ENCODE measurements at regions not wholly inside any gene's neighbourhood (a gene's known extent, or its start where the extent isn't known, plus 50 kb on each side); places are given as distances from the start of the nearest gene placed in this dataset.
"Not testable (repeated sequence)": the region's sequence is repeated elsewhere in the genome, so short reads cannot be mapped to it uniquely, and the experiment has no call there.

DNA sequence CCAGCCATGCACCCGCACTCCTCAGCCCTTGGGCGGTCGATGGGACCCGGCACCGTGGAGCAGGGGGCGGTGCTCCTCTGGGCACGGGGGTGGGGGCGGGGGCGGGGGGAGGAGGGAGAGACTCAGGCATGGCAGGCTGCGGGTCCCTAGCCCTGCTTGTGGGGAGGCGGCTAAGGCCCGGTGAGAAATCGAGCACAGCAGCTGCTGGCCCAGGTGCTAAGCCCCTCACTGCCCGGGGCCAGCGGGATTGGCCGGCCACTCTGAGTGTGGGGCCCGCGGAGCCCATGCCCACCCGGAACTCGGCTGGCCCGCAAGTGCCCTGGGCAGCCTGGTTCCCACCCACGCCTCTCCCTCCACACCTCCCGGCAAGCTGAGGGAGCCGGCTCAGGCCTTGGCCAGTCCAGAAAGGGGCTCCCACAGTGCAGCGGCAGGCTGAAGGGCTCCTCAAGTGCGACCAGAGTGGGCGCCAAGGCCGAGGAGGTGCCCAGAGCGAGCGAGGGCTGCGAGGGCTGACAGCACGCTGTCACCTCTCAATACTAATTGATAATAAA lies 611.7 kb upstream of the TBL1XR1 start:
- TF ChIP-seq, protein P1, sequence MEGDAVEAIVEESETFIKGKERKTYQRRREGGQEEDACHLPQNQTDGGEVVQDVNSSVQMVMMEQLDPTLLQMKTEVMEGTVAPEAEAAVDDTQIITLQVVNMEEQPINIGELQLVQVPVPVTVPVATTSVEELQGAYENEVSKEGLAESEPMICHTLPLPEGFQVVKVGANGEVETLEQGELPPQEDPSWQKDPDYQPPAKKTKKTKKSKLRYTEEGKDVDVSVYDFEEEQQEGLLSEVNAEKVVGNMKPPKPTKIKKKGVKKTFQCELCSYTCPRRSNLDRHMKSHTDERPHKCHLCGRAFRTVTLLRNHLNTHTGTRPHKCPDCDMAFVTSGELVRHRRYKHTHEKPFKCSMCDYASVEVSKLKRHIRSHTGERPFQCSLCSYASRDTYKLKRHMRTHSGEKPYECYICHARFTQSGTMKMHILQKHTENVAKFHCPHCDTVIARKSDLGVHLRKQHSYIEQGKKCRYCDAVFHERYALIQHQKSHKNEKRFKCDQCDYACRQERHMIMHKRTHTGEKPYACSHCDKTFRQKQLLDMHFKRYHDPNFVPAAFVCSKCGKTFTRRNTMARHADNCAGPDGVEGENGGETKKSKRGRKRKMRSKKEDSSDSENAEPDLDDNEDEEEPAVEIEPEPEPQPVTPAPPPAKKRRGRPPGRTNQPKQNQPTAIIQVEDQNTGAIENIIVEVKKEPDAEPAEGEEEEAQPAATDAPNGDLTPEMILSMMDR (conservative IDR thresholded peaks at IDR 0.05), result not testable (repeated sequence)
- TF ChIP-seq ZFX (IDR thresholded peaks at IDR 0.05), result not testable (repeated sequence)

Measured in C4-2B (cell line).